D341Med (cell line): ENCODE measurements at regions not wholly inside any gene's neighbourhood (a gene's known extent, or its start where the extent isn't known, plus 50 kb on each side); places are given as distances from the start of the nearest gene placed in this dataset.
"Not testable (repeated sequence)": the region's sequence is repeated elsewhere in the genome, so short reads cannot be mapped to it uniquely, and the experiment has no call there.

ENCODE experiments used
- DNase-seq: peaks from one replicate; pipeline ENCODE4 v3.0.0; 2012; ENCODE audit warnings: low spot score

GRCh38 chr3:107468782-107469181 lies 54.0 kb upstream of the BBX start:
- DNase-seq: no peak

GRCh38 chr3:107470496-107470895 lies 52.3 kb upstream of the BBX start:
- DNase-seq: not testable (repeated sequence)
